K562 (cell line): ENCODE measurements at regions not wholly inside any gene's neighbourhood (a gene's known extent, or its start where the extent isn't known, plus 50 kb on each side); places are given as distances from the start of the nearest gene placed in this dataset.

ENCODE experiments used
- ATAC-seq: fragments of 200-7000 bp; cut with Tn5 transposase; 3 replicates; pipeline ENCODE4 v1.9.1; 2020; ENCODE audit warnings: moderate library complexity
- BruUV-seq: library from RNA; stranded (reverse); fragments of 400-500 nt; replicated peaks from 2 replicates; lab custom pipeline; 2021; lab: Mats Ljungman, UMichigan
- CTCF ChIA-PET: fragments of 300-600 bp; formaldehyde crosslinking; extraction: SDS; loops from one replicate; lab custom pipeline; 2021; ENCODE audit warnings: low intra/inter-chr PET ratio; lab: Yijun Ruan, JAX
- POLR2A ChIA-PET: fragments of 300-600, 350-650 bp; sonication (Branson Sonifier 250); formaldehyde crosslinking; extraction: SDS; loops from one replicate; lab custom pipeline; 2021; ENCODE audit warnings: antibody characterized with exemption, inconsistent platforms; lab: Yijun Ruan, JAX
- DNase-seq, 4 experiments: peaks; one replicate each; pipeline versions ENCODE4 v3.0.0 to v3.0.0-alpha.2; 2011 to 2018; ENCODE audit warnings: low spot score in 3 of 4, mixed read lengths in 3 of 4; ENCODE audit errors: extremely low read depth in 1 of 4
- FAIRE-seq: peaks from 2 replicates; lab custom pipeline; 2011; peaks lifted over from hg19 to GRCh38; lab: Jason Lieb, UNC
- H2AFZ ChIP-seq: 2 replicates; pipeline ENCODE4 v1.6.0; 2011; ENCODE audit warnings: low read depth, low read length, control low read depth, inconsistent platforms
- H3K27ac ChIP-seq: fragments of 200-600 bp; 3 replicates; pipeline ENCODE4 v1.8.0; 2011; ENCODE audit warnings: low read depth, mild to moderate bottlenecking, control low read depth, inconsistent platforms, low read length, moderate library complexity, mixed read lengths; ENCODE audit errors: extremely low read depth
- H3K27me3 ChIP-seq, 2 experiments: fragments of 300-600 bp in 1 of 2; 2 replicates in 1 of 2; 3 replicates in 1 of 2; pipeline versions ENCODE4 v1.6.0 to v1.8.0; 2011; ENCODE audit warnings: inconsistent platforms in 2 of 2, low read length in 2 of 2, mild to moderate bottlenecking in 1 of 2, mixed read lengths in 1 of 2, moderate library complexity in 1 of 2; ENCODE audit not compliant: control insufficient read depth in 2 of 2, insufficient read depth in 2 of 2
- H3K36me3 ChIP-seq: fragments of 300-600 bp; 3 replicates; pipeline ENCODE4 v1.8.0; 2011; ENCODE audit warnings: mild to moderate bottlenecking, low read length, inconsistent platforms; ENCODE audit not compliant: control insufficient read depth, insufficient read depth
- H3K4me1 ChIP-seq, 2 experiments: fragments of 200-600 bp in 1 of 2; replicated peaks in 1 of 2; 2 replicates in 1 of 2; 3 replicates in 1 of 2; pipeline versions ENCODE4 v1.5.1 to v1.8.0; 2011; ENCODE audit warnings: inconsistent platforms in 2 of 2, low read length in 2 of 2, mild to moderate bottlenecking in 1 of 2, mixed read lengths in 1 of 2, moderate library complexity in 1 of 2; ENCODE audit not compliant: control insufficient read depth in 2 of 2, insufficient read depth in 2 of 2
- H3K4me2 ChIP-seq: 2 replicates; pipeline ENCODE4 v1.6.1; 2011; ENCODE audit warnings: low read length, control low read depth, inconsistent platforms, mixed read lengths; ENCODE audit not compliant: insufficient read depth
- H3K4me3 ChIP-seq: fragments of 200-600 bp; sonication (generic), shearing (Covaris generic); 2 replicates; pipeline ENCODE4 v1.5.1; 2016; ENCODE audit warnings: control low read depth, inconsistent platforms
- H3K79me2 ChIP-seq: fragments of 200-600 bp; 3 replicates; pipeline ENCODE4 v1.8.0; 2011; ENCODE audit warnings: low read length, inconsistent platforms; ENCODE audit not compliant: control insufficient read depth, insufficient read depth
- H3K9ac ChIP-seq, 2 experiments: 2 replicates each; pipeline versions ENCODE4 v1.6.0 to v1.6.1; 2011; ENCODE audit warnings: low read depth in 2 of 2, low read length in 2 of 2, control low read depth in 1 of 2, inconsistent platforms in 1 of 2, mild to moderate bottlenecking in 1 of 2, mixed read lengths in 1 of 2; ENCODE audit not compliant: insufficient read depth in 1 of 2
- H3K9me1 ChIP-seq: one replicate; pipeline ENCODE4 v1.6.0; 2011; ENCODE audit warnings: inconsistent platforms, mild to moderate bottlenecking, low read length, moderate library complexity; ENCODE audit not compliant: control insufficient read depth, insufficient read depth
- H3K9me3 ChIP-seq: replicated peaks from 2 replicates; pipeline ENCODE4 v1.5.1; 2011; ENCODE audit warnings: low read depth, low read length, inconsistent platforms; ENCODE audit not compliant: control insufficient read depth, insufficient read depth
- H4K20me1 ChIP-seq: replicated peaks from 2 replicates; pipeline ENCODE4 v1.6.1; 2011; ENCODE audit warnings: low read length, inconsistent platforms, mixed read lengths; ENCODE audit not compliant: control insufficient read depth, insufficient read depth
- ASH1L ChIP-seq: fragments of 450-650 bp; IDR thresholded peaks from 2 replicates; pipeline ENCODE4 v1.6.1; 2018; ENCODE audit warnings: borderline replicate concordance, mild to moderate bottlenecking, low read depth; ENCODE audit not compliant: partially characterized antibody
- BRF1 ChIP-seq: IDR thresholded peaks from 3 replicates; pipeline ENCODE4 v1.6.1; 2011; ENCODE audit warnings: borderline replicate concordance, mild to moderate bottlenecking; ENCODE audit not compliant: insufficient read length; ENCODE audit errors: extremely low read depth
- ETV6 ChIP-seq, 3 experiments: fragments of 150-350 bp in 1 of 3; sonication (generic) in 1 of 3; formaldehyde crosslinking in 1 of 3; IDR thresholded peaks; 2 replicates each; pipeline versions ENCODE4 v1.6.1 to v1.8.0; 2014 to 2022; ENCODE audit warnings: borderline replicate concordance in 2 of 3, low read depth in 2 of 3, antibody characterized with exemption in 1 of 3, low read length in 1 of 3, mild to moderate bottlenecking in 1 of 3, missing genetic modification reagents in 1 of 3
- HEY1 ChIP-seq: fragments of 250-450 bp; sonication (Bioruptor Pico); IDR thresholded peaks from 2 replicates; pipeline ENCODE4 v1.5.0; 2020; ENCODE audit warnings: mild to moderate bottlenecking, moderate library complexity, borderline replicate concordance
- HNRNPL ChIP-seq: fragments of 200-400 bp; formaldehyde crosslinking; IDR thresholded peaks from 2 replicates; pipeline ENCODE4 v1.6.1; 2017; ENCODE audit warnings: low read depth, mild to moderate bottlenecking, low read length
- MAFG ChIP-seq: fragments of 450-650 bp; conservative IDR thresholded peaks from 2 replicates; pipeline ENCODE4 v1.6.1; 2016; ENCODE audit warnings: missing genetic modification characterization, missing compliant biosample characterization
- MNT ChIP-seq, 2 experiments: fragments of 450-650 bp; conservative IDR thresholded peaks; 2 replicates each; pipeline ENCODE4 v1.6.1; 2017; ENCODE audit warnings: mild to moderate bottlenecking in 2 of 2, moderate library complexity in 2 of 2
- POLR2G ChIP-seq: fragments of 200-400 bp; formaldehyde crosslinking; IDR thresholded peaks from 2 replicates; pipeline ENCODE4 v1.6.1; 2017; ENCODE audit warnings: low read depth, mild to moderate bottlenecking, antibody characterized with exemption, low read length, moderate library complexity
- SMARCA5 ChIP-seq: fragments of 450-650 bp; IDR thresholded peaks from 2 replicates; pipeline ENCODE4 v1.6.1; 2016
- WHSC1 ChIP-seq: IDR thresholded peaks from one replicate; pipeline ENCODE4 v1.6.1; 2012; ENCODE audit warnings: low read length, control low read depth, inconsistent platforms
- ZNF431 ChIP-seq: sonication (generic); formaldehyde crosslinking; IDR thresholded peaks from 2 replicates; pipeline ENCODE4 v1.8.0; 2022; ENCODE audit warnings: mild to moderate bottlenecking, missing genetic modification reagents
- ZNF512 ChIP-seq: IDR thresholded peaks from 2 replicates; pipeline ENCODE4 v1.6.1; 2016; ENCODE audit warnings: missing genetic modification characterization, missing compliant biosample characterization
- ZNF639 ChIP-seq, 2 experiments: fragments of 200-800 bp in 1 of 2; sonication (Bioruptor generic) in 1 of 2; sonication (generic) in 1 of 2; formaldehyde crosslinking in 1 of 2; IDR thresholded peaks in 1 of 2; conservative IDR thresholded peaks in 1 of 2; 2 replicates each; pipeline versions ENCODE4 v1.5.0 to v1.6.1; 2016 to 2020; ENCODE audit warnings: missing compliant biosample characterization in 1 of 2, missing genetic modification characterization in 1 of 2, missing genetic modification reagents in 1 of 2
- WGBS: fragments of 100-300 bp; shearing (Covaris generic); methylation state at CpG from one replicate; pipeline ENCODE4 v1.1.6; 2016; ENCODE audit warnings: low coverage, mixed read lengths; ENCODE audit not compliant: insufficient coverage; ENCODE audit errors: missing lambda C conversion rate; 5-methylcytosine and 5-hydroxymethylcytosine counted together
- in situ Hi-C: fragments of 300-500 bp; cut with MboI; formaldehyde crosslinking; loops from 4 replicates; pipeline ENCODE4 v1.15.0; 2018; ENCODE audit warnings: inconsistent platforms, mixed read lengths
- intact Hi-C: fragments of 100-400 bp; cut with micrococcal nuclease; formaldehyde crosslinking; loops from 2 replicates; pipeline ENCODE4 v1.14.2; 2022

GRCh38 chr6:12436224-12436623, 146.1 kb downstream of the EDN1 start (continued):
- TF ChIP-seq ETV6 (IDR thresholded peaks at IDR 0.05; ENCODE audit: borderline replicate concordance in 1 of 2, low read depth in 2 of 2, low read length in 1 of 2), result no peak
- no peak for TF ChIP-seq ETV6 (CRISPR knock-in tag; IDR thresholded peaks at IDR 0.05; ENCODE audit: borderline replicate concordance)
- no peak for TF ChIP-seq ZNF512 (tag)

- no TSS peak for BruUV-seq
- no peak for FAIRE-seq
- Histone ChIP-seq H3K4me2 (no peak overlapping the region), H3K4me3 (no peak overlapping the region), H3K27me3 (no peaks in the 10 kb centered on the region), H3K9me3 (no peaks in the 10 kb centered on the region), H3K36me3 (no peaks in the 10 kb centered on the region), H4K20me1 (no peaks in the 10 kb centered on the region), H3K27ac (no peak overlapping the region), H3K9ac (no peak overlapping the region), H3K9me1 (no peaks in the 10 kb centered on the region), H3K79me2 (no peaks in the 10 kb centered on the region), H2AFZ (no peak overlapping the region), H3K4me1 (no peaks in the 10 kb centered on the region)
- POLR2A ChIA-PET, result no interaction called here
- TF ChIP-seq HEY1 (CRISPR knock-in tag) (no peak), POLR2G (no peak), ZNF431 (CRISPR knock-in tag) (no peak), SMARCA5 (no peak), ZNF639 (CRISPR knock-in tag; conservative IDR thresholded peaks at IDR 0.05 in 1 of 2, IDR thresholded peaks at IDR 0.05 in 1 of 2) (no peak), MAFG (no peak), BRF1 (no peak), HNRNPL (no peak), ASH1L (no peak), MNT (conservative IDR thresholded peaks at IDR 0.05) (no peak), WHSC1 (no peak)
- intact Hi-C loops (no loop called here), in situ Hi-C loops (no loop called here)
- 0% methylated on average over 1 of the region's 1 CpG for WGBS
- no peak for DNase-seq
- CTCF ChIA-PET, result no interaction called here
- no peak for ATAC-seq
These were observed 146.5 kb downstream of the EDN1 start for GRCh38 chr6:12436683-12437082.
